Choroid plexus epithelial cell (primary cell): ENCODE measurements at regions not wholly inside any gene's neighbourhood (a gene's known extent, or its start where the extent isn't known, plus 50 kb on each side); places are given as distances from the start of the nearest gene placed in this dataset.

Experiments used
- DNase-seq: peaks from one replicate; pipeline ENCODE4 v3.0.0-alpha.2; 2010; ENCODE audit warnings: low read depth
- H3K4me3 ChIP-seq: 2 replicates; pipeline ENCODE4 v1.5.1; 2011; ENCODE audit warnings: low read depth, mild to moderate bottlenecking, control low read depth, low read length, moderate library complexity
- CTCF ChIP-seq: conservative IDR thresholded peaks from 2 replicates; pipeline ENCODE4 v1.5.1; 2011; ENCODE audit warnings: low read depth, mild to moderate bottlenecking, control low read depth, inconsistent platforms, low read length, moderate library complexity

GRCh38 chr6:134817448-134817847, 132.5 kb downstream of the ALDH8A1 start:
- no peak for TF ChIP-seq CTCF
- no peak overlapping the region for H3K4me3 ChIP-seq
- no peak for DNase-seq

- H3K4me3 ChIP-seq, result no peak overlapping the region
- TF ChIP-seq CTCF, result no peak
- DNase-seq, result peak; percentile 74
Measured at GRCh38 chr6:134816780-134817179, 133.1 kb downstream of the ALDH8A1 start.

- H3K4me3 ChIP-seq, result no peak overlapping the region
- TF ChIP-seq CTCF, result no peak
- no peak for DNase-seq
Measured at GRCh38 chr6:134816300-134816699, 133.6 kb downstream of the ALDH8A1 start.

GRCh38 chr6:134814076-134814695, 135.7 kb downstream of the ALDH8A1 start:
- TF ChIP-seq CTCF, result no peak
- DNase-seq, result peak; percentile 65
- H3K4me3 ChIP-seq, result no peak overlapping the region

- DNase-seq, result peak; percentile 57
- no peak for TF ChIP-seq CTCF
- no peak overlapping the region for H3K4me3 ChIP-seq
Measured at GRCh38 chr6:134813146-134813545, 136.8 kb downstream of the ALDH8A1 start.

GRCh38 chr6:134810402-134810801, 139.5 kb downstream of the ALDH8A1 start:
- no peak for TF ChIP-seq CTCF
- no peak overlapping the region for H3K4me3 ChIP-seq
- DNase-seq, result no peak

GRCh38 chr6:134809130-134809529, 140.8 kb downstream of the ALDH8A1 start:
- no peak for TF ChIP-seq CTCF
- DNase-seq, result no peak
- H3K4me3 ChIP-seq, result no peak overlapping the region
